ENCODE measurements at regions not wholly inside any gene's neighbourhood (a gene's known extent, or its start where the extent isn't known, plus 50 kb on each side); places are given as distances from the start of the nearest gene placed in this dataset.
"Not testable (repeated sequence)": the region's sequence is repeated elsewhere in the genome, so short reads cannot be mapped to it uniquely, and the experiment has no call there.

- TF ChIP-seq, protein P1, sequence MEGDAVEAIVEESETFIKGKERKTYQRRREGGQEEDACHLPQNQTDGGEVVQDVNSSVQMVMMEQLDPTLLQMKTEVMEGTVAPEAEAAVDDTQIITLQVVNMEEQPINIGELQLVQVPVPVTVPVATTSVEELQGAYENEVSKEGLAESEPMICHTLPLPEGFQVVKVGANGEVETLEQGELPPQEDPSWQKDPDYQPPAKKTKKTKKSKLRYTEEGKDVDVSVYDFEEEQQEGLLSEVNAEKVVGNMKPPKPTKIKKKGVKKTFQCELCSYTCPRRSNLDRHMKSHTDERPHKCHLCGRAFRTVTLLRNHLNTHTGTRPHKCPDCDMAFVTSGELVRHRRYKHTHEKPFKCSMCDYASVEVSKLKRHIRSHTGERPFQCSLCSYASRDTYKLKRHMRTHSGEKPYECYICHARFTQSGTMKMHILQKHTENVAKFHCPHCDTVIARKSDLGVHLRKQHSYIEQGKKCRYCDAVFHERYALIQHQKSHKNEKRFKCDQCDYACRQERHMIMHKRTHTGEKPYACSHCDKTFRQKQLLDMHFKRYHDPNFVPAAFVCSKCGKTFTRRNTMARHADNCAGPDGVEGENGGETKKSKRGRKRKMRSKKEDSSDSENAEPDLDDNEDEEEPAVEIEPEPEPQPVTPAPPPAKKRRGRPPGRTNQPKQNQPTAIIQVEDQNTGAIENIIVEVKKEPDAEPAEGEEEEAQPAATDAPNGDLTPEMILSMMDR (IDR thresholded peaks at IDR 0.05): not testable (repeated sequence)
- not testable (repeated sequence) for TF ChIP-seq EP300, POLR2AphosphoS5 (IDR thresholded peaks at IDR 0.05)
Measured at GRCh38 chr7:3162798-3163197, 119.1 kb upstream of the CARD11 start.
